ENCODE measurements at regions not wholly inside any gene's neighbourhood (a gene's known extent, or its start where the extent isn't known, plus 50 kb on each side); places are given as distances from the start of the nearest gene placed in this dataset.

DNA sequence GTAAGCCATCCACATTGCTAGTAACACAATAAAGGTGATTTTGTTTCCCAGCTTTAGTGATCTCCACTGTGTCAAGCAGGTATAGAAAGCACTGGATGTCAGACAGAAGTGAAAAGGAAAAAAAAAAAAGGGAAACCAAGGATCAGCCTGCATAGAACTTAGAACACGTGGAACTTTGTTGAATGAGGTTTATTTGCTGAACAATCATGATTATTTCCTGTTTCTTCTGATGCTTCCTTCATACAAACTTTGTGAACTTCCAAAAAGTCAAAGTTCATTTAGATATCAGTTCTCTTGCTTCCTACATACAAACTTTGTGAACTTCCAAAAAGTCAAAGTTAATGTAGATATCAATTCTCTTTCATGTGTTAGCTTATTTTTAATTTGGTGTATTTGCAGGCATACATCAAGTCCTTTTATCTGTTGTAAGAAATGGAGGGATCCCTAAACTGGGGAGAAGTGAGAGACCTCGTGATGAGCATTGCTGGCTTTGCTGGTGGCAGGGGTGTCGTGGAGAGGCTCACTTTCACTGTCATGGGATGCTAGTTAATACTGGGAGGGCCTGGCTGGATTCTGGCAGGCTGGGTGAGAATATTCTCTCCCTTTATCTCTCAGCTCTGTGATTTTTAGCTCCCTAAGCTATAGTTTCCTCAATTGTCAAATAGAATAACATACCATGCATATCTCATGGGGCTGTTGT is 298.4 kb downstream of the INHBA start:
- TF ChIP-seq, protein P1, sequence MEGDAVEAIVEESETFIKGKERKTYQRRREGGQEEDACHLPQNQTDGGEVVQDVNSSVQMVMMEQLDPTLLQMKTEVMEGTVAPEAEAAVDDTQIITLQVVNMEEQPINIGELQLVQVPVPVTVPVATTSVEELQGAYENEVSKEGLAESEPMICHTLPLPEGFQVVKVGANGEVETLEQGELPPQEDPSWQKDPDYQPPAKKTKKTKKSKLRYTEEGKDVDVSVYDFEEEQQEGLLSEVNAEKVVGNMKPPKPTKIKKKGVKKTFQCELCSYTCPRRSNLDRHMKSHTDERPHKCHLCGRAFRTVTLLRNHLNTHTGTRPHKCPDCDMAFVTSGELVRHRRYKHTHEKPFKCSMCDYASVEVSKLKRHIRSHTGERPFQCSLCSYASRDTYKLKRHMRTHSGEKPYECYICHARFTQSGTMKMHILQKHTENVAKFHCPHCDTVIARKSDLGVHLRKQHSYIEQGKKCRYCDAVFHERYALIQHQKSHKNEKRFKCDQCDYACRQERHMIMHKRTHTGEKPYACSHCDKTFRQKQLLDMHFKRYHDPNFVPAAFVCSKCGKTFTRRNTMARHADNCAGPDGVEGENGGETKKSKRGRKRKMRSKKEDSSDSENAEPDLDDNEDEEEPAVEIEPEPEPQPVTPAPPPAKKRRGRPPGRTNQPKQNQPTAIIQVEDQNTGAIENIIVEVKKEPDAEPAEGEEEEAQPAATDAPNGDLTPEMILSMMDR (IDR thresholded peaks at IDR 0.05; ENCODE audit: insufficient read depth, low read length, poor library complexity, severe bottlenecking), result no peak
- no peak for TF ChIP-seq EZH2phosphoT487 (conservative IDR thresholded peaks at IDR 0.05; ENCODE audit: low read length)

All from SU-DHL-6 (cell line).